Keratinocyte (primary cell): ENCODE measurements at regions not wholly inside any gene's neighbourhood (a gene's known extent, or its start where the extent isn't known, plus 50 kb on each side); places are given as distances from the start of the nearest gene placed in this dataset.

Experiments used
- CTCF ChIP-seq, 3 experiments: IDR thresholded peaks in 1 of 3; conservative IDR thresholded peaks in 1 of 3; optimal IDR thresholded peaks in 1 of 3; 2 replicates in 2 of 3; 3 replicates in 1 of 3; pipeline versions ENCODE3 to v1.5.1; 2011; ENCODE audit warnings: low read length in 3 of 3, mild to moderate bottlenecking in 3 of 3, moderate library complexity in 2 of 3, control low read depth in 1 of 3, inconsistent platforms in 1 of 3; ENCODE audit not compliant: insufficient read depth in 2 of 3; ENCODE audit errors: extremely low read depth in 1 of 3
- EZH2 ChIP-seq: IDR thresholded peaks from one replicate; pipeline ENCODE4 v1.6.1; 2012; ENCODE audit warnings: inconsistent platforms, mild to moderate bottlenecking, low read length, moderate library complexity

- no peak for TF ChIP-seq CTCF (optimal IDR thresholded peaks at IDR 0.05 in 1 of 3, IDR thresholded peaks at IDR 0.05 in 1 of 3, conservative IDR thresholded peaks at IDR 0.05 in 1 of 3; ENCODE audit: extremely low read depth in 1 of 3, insufficient read depth in 2 of 3, low read length in 3 of 3)
- no peak for TF ChIP-seq EZH2
Measured at GRCh38 chr19:27868007-27868406, 1344.9 kb downstream of the UQCRFS1 start.
